GM12891 (cell line): ENCODE measurements at regions not wholly inside any gene's neighbourhood (a gene's known extent, or its start where the extent isn't known, plus 50 kb on each side); places are given as distances from the start of the nearest gene placed in this dataset.

Experiments used
- POLR2A ChIP-seq: IDR thresholded peaks from 2 replicates; pipeline ENCODE4 v1.6.1; 2011; ENCODE audit warnings: low read depth, low read length, control low read depth
- POLR2AphosphoS5 ChIP-seq: IDR thresholded peaks from 2 replicates; pipeline ENCODE4 v1.6.1; 2011; ENCODE audit warnings: low read depth, low read length, control low read depth
- POU2F2 ChIP-seq: IDR thresholded peaks from 2 replicates; pipeline ENCODE4 v1.6.1; 2011; ENCODE audit warnings: low read depth, mild to moderate bottlenecking, control low read depth, low read length, moderate library complexity
- SPI1 ChIP-seq: IDR thresholded peaks from 2 replicates; pipeline ENCODE4 v1.6.1; 2011; ENCODE audit warnings: low read depth, low read length, control low read depth
- TAF1 ChIP-seq: IDR thresholded peaks from 2 replicates; pipeline ENCODE4 v1.6.1; 2011; ENCODE audit warnings: low read depth, low read length, control low read depth

DNA sequence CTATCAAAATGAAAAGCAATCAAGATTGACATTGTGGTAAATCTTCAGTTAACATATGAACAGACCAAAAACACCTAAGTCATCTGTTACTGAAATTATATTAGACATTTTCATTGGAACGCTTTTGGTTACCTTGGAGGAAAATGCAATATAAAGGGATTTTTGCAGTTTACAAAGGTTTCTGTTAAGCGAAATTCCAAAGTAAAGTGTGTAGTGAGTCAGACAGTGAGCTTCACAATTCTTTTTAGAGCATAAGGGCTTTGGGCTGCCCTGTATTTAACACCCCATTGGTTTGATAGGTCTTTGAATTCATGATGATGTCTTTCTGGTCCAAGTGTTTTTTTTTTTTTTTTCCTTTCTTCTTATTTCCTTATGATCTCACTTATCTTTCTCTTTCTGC is 462.8 kb downstream of the EDEM1 start:
- TF ChIP-seq POLR2A, result no peak
- no peak for TF ChIP-seq POU2F2
- TF ChIP-seq SPI1, result no peak
- TF ChIP-seq POLR2AphosphoS5, result no peak
- TF ChIP-seq TAF1, result no peak
